ENCODE measurements at regions not wholly inside any gene's neighbourhood (a gene's known extent, or its start where the extent isn't known, plus 50 kb on each side); places are given as distances from the start of the nearest gene placed in this dataset.
"Not testable (repeated sequence)": the region's sequence is repeated elsewhere in the genome, so short reads cannot be mapped to it uniquely, and the experiment has no call there.

DNA sequence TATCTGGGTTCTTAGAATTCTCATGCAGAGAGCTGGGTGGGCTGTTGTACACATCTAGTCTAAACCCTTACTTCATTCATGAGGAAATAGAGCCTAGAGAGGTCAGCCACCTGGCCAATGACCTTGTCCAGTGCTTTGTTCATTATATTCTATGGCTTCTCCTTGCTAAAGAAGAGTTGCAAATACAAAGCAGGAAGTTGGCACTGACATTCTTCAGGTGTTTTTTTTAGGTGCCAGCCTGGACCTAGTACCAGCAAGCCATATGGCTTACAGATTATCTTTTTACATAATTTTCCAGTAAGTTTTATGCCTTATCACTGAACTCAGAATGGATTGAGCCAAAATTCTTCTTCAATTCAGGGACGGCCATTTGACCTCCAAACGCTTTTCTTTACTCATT, 54.7 kb upstream of the PGM2 start:
- DNase-seq: no peak

- DNase-seq: peak; percentile 32
Measured at GRCh38 chr4:37770016-37770415, 56.5 kb upstream of the PGM2 start.

GRCh38 chr4:37769391-37769989, 57.0 kb upstream of the PGM2 start:
- no peak for DNase-seq

- peak; percentile 32 for DNase-seq
Measured at GRCh38 chr4:37767546-37767945, 58.9 kb upstream of the PGM2 start.

GRCh38 chr4:37767019-37767418, 59.5 kb upstream of the PGM2 start:
- no peak for DNase-seq

GRCh38 chr4:37765741-37766140, 60.7 kb upstream of the PGM2 start:
- DNase-seq: no peak

- DNase-seq: no peak
Measured at GRCh38 chr4:37763831-37764230, 62.7 kb upstream of the PGM2 start.

- no peak for DNase-seq
Measured at GRCh38 chr4:37762991-37763368, 63.5 kb upstream of the PGM2 start.

- DNase-seq: peak; percentile 23
Measured at GRCh38 chr4:37762294-37762990, 64.0 kb upstream of the PGM2 start.

DNA sequence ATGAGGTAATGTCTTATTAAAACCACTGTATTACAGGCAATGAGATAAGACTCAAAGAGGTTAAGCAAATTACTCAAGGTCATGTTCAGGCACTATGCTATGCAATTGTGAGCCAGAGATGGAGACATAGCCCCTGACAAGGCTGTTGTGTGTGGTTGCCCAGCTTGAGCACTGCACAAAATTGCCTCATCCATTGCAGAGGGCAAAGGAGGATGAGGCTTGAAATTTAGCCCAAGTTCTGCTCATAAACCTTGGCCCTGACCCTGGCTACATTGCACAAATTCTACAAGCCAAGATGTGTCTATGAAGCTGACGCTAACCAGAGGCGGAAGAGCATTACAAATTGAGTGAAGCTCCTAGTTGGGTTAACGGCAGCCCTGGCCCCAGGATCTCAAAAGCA, 65.6 kb upstream of the PGM2 start:
- no peak for DNase-seq

DNA sequence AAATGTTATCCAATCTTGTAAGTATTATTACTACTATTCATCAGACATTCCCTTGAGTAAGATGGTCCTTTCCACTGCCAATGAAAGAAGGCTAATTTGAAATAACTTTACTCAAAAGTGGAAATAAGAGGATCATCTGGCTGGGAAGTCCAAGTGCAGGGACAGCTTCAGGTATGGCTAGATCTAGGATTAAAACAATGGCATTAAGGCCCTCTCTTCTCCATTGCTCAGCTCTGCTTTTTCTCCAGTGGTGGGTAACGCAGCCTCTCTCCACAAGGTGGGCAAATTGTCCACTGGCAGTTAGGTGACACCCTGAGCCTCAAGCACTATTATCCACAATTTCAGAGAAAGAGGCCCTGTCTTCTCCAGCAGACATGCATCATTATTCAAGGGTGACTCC, 66.7 kb upstream of the PGM2 start:
- no peak for DNase-seq

- DNase-seq: peak; percentile 44
Measured at GRCh38 chr4:37758226-37758625, 68.3 kb upstream of the PGM2 start.

- no peak for DNase-seq
Measured at GRCh38 chr4:37757761-37758160, 68.7 kb upstream of the PGM2 start.

GRCh38 chr4:37757121-37757520, 69.4 kb upstream of the PGM2 start:
- no peak for DNase-seq

DNA sequence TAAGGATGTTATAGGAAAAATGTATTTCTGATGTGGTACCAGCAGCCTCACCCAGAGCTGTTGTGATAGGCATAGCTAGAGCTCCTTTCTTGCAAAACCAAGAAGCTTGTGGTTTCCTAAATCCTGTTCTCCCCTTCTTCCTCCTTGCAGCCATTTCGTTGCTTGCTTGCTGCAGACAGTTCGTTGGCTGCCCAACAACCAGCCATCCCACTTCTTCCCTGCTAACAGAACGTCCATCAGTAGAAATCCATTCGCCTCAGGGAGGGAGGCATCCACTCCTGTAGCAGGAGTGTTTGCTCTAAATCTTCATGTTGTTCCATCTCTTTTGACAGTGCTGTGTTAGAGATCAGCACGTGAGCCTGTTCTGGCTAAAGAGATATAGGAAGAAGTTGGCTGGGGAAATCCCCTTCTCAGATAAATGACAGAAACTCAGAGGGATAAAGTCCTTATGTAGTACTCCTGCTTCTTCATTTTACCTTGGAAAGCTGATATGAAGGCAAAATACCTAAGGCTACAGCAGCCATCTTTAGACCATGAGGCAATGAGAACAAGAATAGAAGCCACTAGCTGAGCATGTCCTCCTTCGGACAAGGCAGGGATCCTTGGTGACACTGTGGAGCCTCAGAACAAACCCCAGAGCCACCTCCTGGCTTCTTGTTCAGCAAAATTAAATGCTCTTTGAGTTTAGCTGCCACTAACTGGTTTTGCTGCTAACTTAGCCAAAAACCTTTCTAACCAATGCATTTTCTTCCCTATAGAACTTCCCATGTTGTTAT, 68.4 kb upstream of the RELL1 start:
- no peak for DNase-seq

GRCh38 chr4:37749398-37749988, 63.3 kb upstream of the RELL1 start:
- DNase-seq: no peak

DNA sequence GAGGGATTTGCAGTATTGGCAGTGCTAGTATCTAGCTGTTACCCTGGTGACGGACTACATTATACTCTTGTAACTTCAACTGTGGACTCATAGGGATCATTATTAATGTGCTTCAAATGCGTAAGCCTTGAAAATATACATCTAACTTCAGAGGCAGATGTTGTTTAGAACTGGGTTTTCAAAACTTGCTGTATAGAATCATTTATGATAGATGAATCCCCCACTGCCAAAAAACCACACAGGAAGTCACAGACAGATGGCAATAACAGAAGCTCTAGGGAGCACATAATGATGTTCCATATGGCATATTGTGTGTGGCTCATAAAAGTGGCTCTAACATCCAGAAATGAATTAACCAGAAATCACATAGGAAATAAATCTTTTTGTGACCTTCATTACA, 62.3 kb upstream of the RELL1 start:
- DNase-seq: no peak

- no peak for DNase-seq
Measured at GRCh38 chr4:37747772-37748330, 61.7 kb upstream of the RELL1 start.

GRCh38 chr4:37746852-37747251, 60.7 kb upstream of the RELL1 start:
- not testable (repeated sequence) for DNase-seq

DNA sequence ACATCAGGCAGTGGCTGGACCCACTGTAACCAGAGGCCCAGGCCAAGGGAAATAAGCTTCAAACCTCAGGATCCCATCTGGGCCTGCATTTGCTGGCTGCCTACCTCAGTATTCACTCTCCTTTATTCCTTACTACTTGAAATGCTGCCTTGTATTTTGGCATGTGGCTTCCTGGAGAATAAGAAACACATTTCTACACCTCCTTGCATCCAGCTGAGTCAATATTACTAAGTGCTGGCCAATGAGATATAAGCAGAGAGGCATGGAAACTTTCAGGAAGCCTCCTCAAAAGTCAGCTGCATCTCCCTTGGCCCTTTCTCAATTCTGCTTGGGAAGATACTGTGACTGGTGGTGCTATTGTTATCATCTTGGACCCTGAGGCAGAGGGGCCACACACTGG, 59.8 kb upstream of the RELL1 start:
- DNase-seq: no peak

DNA sequence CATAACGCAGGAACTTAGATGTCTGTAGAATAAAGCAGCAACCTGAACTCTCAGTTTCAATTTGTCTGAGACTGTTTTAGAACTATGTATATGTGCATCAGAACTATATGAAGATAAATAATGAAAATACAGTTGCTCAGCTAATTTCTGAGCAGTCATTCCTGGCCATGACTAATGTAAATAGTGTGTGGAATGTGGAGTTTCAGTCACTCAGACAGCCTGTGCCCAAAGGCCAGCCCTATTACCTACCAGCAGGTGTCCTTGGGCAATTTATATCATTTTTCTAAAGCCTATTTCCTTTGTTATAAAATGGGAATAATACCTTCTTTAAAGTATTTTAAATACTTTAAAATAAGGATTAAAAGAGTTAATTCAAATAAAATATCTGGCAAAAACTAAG, 56.0 kb upstream of the RELL1 start:
- peak; percentile 46 for DNase-seq

DNA sequence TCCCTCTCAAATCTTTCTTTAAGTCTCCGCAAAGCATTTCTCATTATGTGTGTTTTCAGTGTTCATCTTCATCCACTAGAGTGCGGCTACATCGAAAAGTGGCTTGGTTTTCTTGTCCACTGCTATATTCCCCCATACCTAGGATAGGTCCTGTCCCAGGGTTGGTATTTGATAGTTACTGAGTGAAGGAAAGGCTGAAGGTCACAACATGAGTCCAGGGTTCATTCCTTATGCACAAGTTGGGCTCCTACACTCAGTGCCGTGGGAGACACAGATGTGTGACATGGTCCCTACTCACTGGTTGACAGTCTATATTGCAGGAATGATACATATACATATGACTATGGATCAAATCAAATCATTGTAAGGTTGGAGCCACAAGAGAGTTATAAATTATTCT, 55.4 kb upstream of the RELL1 start:
- no peak for DNase-seq

- no peak for DNase-seq
Measured at GRCh38 chr4:37740546-37740945, 54.4 kb upstream of the RELL1 start.

Measured in fibroblast of skin of back (primary cell).